Activated CD8-positive, alpha-beta T cell treated with anti-CD3 and anti-CD28 coated beads for 36 hours (primary cell): ENCODE measurements at regions not wholly inside any gene's neighbourhood (a gene's known extent, or its start where the extent isn't known, plus 50 kb on each side); places are given as distances from the start of the nearest gene placed in this dataset.

ENCODE experiments used
- ATAC-seq: fragments of 200-7000 bp; cut with Tn5 transposase; one replicate; pipeline ENCODE4 v1.10.0; 2021; ENCODE audit warnings: mild to moderate bottlenecking, moderate library complexity
- CTCF ChIA-PET: fragments of 350-600 bp; sonication (Branson Sonifier 250); formaldehyde crosslinking; loops from one replicate; lab custom pipeline; 2021; ENCODE audit warnings: antibody characterized with exemption; lab: Charles Lee
- POLR2A ChIA-PET: fragments of 350-600 bp; sonication (Branson Sonifier 250); formaldehyde crosslinking; loops from one replicate; lab custom pipeline; 2021; ENCODE audit warnings: antibody characterized with exemption; lab: Charles Lee
- DNase-seq: peaks from one replicate; pipeline ENCODE4 v3.0.0-alpha.2; 2020
- H3K27ac Mint-ChIP-seq: one replicate; pipeline ENCODE4 v1.8.0; 2021; ENCODE audit warnings: mild to moderate bottlenecking, mixed read lengths
- H3K27me3 Mint-ChIP-seq: one replicate; pipeline ENCODE4 v1.8.0; 2021; ENCODE audit warnings: mixed read lengths
- H3K36me3 Mint-ChIP-seq: one replicate; pipeline ENCODE4 v1.8.0; 2021; ENCODE audit warnings: low read depth, mixed read lengths
- H3K4me1 Mint-ChIP-seq: one replicate; pipeline ENCODE4 v1.8.0; 2021; ENCODE audit warnings: low read depth, mixed read lengths
- H3K4me3 Mint-ChIP-seq: one replicate; pipeline ENCODE4 v1.8.0; 2021; ENCODE audit warnings: mild to moderate bottlenecking, moderate library complexity, mixed read lengths
- H3K9me3 Mint-ChIP-seq: one replicate; pipeline ENCODE4 v1.8.0; 2021; ENCODE audit warnings: mixed read lengths
- CTCF ChIP-seq: fragments of 200-600 bp; IDR thresholded peaks from one replicate; pipeline ENCODE4 v1.8.0; 2022; ENCODE audit warnings: antibody characterized with exemption, mild to moderate bottlenecking
- intact Hi-C: fragments of 100-400 bp; cut with micrococcal nuclease; formaldehyde crosslinking; loops from one replicate; pipeline ENCODE4 v1.10.0; 2022

- no peak for ATAC-seq
These were observed 1615.2 kb upstream of the ACVR2A start for GRCh38 chr2:146229508-146230155.

GRCh38 chr2:146228466-146229058, 1616.3 kb upstream of the ACVR2A start:
- no peaks in the 10 kb centered on the region for H3K36me3 Mint-ChIP-seq
- H3K27ac Mint-ChIP-seq, result no peak overlapping the region
- no peak overlapping the region for H3K4me3 Mint-ChIP-seq
- DNase-seq (no peak), ATAC-seq (no peak)
- no peaks in the 10 kb centered on the region for H3K27me3 Mint-ChIP-seq
- intact Hi-C loops, result no loop called here
- H3K9me3 Mint-ChIP-seq, result peaks cover 3% of the 10 kb centered on the region
- TF ChIP-seq CTCF, result no peak
- ChIA-PET CTCF (interaction anchor here (0.6 kb wide), 1 partner anchor 656 kb away, joined by 3 read pairs; no protein-coding TSS in a partner anchor), POLR2A (no interaction called here)
- no peaks in the 10 kb centered on the region for H3K4me1 Mint-ChIP-seq

More at GRCh38 chr2:146229508-146230155, 1615.2 kb upstream of the ACVR2A start:
- no peak for DNase-seq
- Mint-ChIP-seq H3K27me3 (no peaks in the 10 kb centered on the region), H3K36me3 (no peaks in the 10 kb centered on the region), H3K9me3 (peaks cover 3% of the 10 kb centered on the region), H3K4me3 (no peak overlapping the region), H3K4me1 (no peaks in the 10 kb centered on the region), H3K27ac (no peak overlapping the region)
- intact Hi-C loops, result no loop called here
- CTCF ChIA-PET, result no interaction called here
- POLR2A ChIA-PET, result no interaction called here
- no peak for TF ChIP-seq CTCF

- POLR2A ChIA-PET, result no interaction called here
- DNase-seq (no peak), ATAC-seq (no peak)
- peaks cover 3% of the 10 kb centered on the region for H3K9me3 Mint-ChIP-seq
- intact Hi-C loops, result no loop called here
- H3K27me3 Mint-ChIP-seq, result no peaks in the 10 kb centered on the region
- no peak for TF ChIP-seq CTCF
- no peak overlapping the region for H3K4me3 Mint-ChIP-seq
- H3K36me3 Mint-ChIP-seq, result no peaks in the 10 kb centered on the region
- CTCF ChIA-PET, result interaction anchor here (0.6 kb wide), 1 partner anchor 657 kb away, joined by 3 read pairs; no protein-coding TSS in a partner anchor
- H3K27ac Mint-ChIP-seq, result no peak overlapping the region
- H3K4me1 Mint-ChIP-seq, result no peaks in the 10 kb centered on the region
These were observed 1616.8 kb upstream of the ACVR2A start for GRCh38 chr2:146228020-146228393.

- Mint-ChIP-seq H3K27me3 (no peaks in the 10 kb centered on the region), H3K4me1 (no peaks in the 10 kb centered on the region), H3K36me3 (no peaks in the 10 kb centered on the region), H3K9me3 (peaks cover 3% of the 10 kb centered on the region), H3K4me3 (no peak overlapping the region), H3K27ac (no peak overlapping the region)
- TF ChIP-seq CTCF, result no peak
- ChIA-PET POLR2A (no interaction called here), CTCF (interaction anchor here (0.6 kb wide), 1 partner anchor 658 kb away, joined by 3 read pairs; no protein-coding TSS in a partner anchor)
- DNase-seq (no peak), ATAC-seq (no peak)
- intact Hi-C loops, result no loop called here
These were observed 1617.4 kb upstream of the ACVR2A start for GRCh38 chr2:146227152-146228019.
